NCI-H2227 treated with DMSO at 0.1 percent for 48 hours (cell line): ENCODE measurements at regions not wholly inside any gene's neighbourhood (a gene's known extent, or its start where the extent isn't known, plus 50 kb on each side); places are given as distances from the start of the nearest gene placed in this dataset.
"Not testable (repeated sequence)": the region's sequence is repeated elsewhere in the genome, so short reads cannot be mapped to it uniquely, and the experiment has no call there.

Experiments used
- DNase-seq: peaks from one replicate; lab custom pipeline; 2025; lab: John Stamatoyannopoulos, UW

DNA sequence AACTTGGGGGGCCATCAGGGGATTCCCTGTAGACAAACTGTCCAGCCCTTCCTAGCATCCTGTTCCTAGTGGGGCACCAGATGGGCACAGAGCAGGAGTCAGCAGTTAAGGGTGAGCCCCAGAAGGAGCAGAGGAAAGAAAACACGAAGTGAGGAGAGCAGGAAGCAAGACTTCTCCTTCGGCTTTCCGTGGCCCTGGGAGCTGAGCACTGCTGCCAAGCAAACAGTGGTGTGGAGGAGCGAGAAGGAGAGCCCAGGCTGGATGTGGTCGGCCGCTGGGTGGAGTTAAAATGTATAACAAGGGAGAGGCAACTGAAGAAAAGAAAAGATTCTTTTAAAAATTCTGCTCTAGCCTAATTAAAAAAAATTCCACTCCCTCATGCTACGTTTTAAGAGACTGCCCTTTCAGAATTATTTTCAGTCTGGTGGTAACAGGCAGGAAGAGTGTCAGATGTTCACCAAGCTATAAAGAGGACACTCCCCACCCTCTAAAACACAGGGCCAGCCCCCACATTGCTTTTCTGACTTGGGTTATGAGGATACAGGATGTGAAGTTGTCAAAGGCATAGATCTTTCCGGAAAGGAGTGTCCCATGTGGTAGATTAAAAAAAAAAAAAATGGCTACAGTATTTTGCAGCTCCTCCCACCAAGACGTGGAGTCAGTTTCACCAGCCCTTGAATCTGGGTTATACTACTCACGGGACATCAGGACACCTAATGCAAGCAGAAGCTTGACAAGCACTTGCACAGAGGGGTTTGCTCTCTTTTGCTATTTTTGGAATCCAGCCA is 74.9 kb upstream of the ZFHX3 start:
- no peak for DNase-seq

DNA sequence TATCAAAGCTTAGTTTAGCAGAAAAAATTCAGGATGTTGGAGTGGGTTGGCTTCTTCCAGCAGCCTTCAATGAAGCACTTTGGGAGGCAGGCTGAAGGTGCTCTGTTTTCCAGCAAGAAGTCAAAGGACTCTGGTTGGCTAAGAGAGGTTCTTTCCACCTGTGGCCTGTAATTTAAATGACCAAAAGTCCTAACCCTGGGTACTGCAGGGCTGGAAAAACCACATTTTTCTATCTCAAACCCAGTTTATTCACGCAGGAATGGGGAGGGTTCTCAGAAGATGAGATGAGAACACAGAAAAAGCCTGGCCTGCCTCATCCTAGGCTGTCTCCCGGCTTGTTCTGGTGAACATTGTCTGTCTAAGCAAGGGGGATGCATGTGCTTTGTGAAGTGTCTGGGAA is 68.6 kb upstream of the ZFHX3 start:
- DNase-seq = no peak

DNA sequence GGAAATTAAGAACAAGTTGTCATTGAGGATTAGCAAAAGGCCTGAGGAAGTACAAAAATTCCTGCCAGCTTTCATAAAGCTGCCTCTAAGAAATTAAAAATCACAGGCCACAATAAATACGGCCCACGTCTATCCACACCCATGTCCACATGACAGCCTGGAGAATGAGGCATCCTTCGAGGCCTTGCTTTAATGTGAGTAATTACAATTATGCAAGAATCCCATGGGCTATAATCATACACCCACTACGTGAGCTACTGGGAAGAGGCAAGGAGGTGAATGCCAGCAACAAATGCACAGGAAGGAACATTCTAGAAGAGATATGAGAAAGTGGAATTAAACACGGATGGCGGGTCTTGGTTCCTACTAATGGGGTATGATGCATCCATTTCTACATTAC is 65.4 kb upstream of the ZFHX3 start:
- DNase-seq = no peak

DNA sequence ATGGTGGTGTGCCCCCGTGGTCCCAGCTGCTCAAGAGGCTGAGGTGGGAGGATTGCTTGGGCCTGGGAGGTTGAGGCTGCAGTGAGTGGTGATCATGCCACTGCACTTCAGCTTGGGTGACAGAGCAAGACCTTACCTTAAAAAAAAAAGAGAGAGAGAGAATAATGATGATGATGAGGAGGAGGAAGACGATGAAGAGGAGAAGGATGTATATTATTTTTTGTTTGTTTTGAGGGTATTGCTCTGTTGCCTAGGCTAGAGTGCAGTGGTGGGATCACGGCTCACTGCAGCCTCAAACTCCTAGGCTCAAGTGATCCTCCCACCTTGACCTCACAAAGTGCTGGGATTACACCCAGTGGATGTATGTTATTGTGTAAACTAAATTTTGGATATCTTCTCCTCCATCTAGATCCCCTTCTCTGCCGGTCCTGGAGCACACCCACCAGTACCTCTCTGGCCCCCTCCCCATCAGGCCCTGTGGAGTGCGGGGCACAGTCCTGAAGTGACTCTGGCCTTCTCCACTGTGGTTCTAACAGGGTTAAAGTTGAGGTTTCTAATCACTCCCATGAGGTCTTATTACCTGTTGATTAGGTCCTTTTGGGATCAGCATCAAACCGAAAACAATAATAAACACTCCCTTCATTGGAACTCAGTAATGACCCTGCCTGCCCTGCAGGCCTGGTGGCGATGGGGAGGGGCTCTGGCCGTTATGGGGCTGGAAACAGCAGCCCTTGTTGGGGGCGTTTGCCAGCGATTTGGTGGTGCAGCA is 60.5 kb upstream of the ZFHX3 start:
- DNase-seq = no peak

DNA sequence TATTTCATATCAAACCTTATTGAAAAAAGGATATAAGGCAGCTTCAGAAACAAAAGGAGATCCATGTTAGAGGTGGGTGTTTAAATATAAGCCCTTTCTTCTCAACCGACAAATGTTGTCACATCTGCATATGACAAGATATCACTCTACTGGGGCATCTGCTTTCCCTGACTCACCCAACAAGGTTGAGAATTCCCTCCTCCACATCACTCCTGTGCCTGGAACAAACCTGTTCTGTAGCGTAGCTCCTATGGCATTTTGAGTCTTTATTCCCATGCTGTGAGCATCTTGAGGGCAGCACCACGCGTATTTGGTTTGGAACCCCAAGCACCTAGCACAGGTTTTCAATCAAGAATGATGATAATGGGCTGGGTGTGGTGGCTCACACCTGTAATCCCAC is 59.4 kb upstream of the ZFHX3 start:
- DNase-seq = no peak

DNA sequence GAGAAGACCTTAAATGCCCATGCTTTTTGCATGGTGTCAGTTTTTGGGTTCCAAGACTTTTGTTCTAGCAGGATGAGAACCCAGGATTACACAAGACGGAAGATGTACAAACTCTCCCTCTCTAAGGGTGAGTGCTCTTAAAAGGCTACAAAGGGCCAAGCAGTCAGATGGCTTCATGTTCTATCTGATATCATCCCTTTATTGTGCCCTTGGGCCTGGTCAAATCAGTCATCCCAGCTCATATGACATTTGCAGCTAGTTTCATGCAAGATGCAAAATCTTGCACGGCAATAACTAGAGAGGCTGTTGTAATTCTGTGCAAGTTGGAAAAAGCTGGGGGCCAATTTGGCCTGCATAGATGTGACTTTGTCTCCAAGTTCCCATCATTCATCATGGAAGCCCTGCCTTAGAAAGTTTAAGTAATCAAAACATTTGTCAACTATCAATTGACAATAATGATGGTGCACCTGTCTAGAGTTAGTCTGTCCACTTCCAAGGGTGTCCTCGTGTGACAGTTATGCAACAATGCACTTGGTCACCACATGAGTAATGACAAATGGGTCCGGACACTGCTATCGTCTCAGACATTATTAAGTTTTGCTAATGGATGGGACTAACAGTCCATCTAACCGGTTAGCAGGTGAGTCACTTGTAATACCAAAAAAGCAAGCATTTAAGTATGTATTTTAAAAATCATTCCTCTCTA is 58.6 kb upstream of the ZFHX3 start:
- no peak for DNase-seq

DNA sequence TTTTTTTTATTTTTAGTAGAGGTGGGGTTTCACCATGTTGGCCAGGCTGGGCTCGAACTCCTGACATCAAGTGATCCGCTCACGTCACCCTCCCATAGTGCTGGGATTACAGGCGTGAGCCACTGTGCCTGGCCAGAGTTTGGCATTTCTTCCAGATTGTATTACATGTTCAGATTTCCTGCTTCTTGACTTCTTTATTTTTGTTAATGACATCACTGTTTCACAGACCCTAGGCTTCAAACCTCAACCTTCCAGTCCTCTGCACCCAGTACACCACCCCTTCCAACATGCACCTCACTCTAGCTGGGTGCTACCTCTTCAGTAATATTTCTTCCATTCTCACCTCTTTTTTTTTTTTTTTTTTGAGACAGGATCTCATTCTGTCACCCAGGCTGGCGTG is 53.6 kb upstream of the ZFHX3 start:
- DNase-seq = no peak

DNA sequence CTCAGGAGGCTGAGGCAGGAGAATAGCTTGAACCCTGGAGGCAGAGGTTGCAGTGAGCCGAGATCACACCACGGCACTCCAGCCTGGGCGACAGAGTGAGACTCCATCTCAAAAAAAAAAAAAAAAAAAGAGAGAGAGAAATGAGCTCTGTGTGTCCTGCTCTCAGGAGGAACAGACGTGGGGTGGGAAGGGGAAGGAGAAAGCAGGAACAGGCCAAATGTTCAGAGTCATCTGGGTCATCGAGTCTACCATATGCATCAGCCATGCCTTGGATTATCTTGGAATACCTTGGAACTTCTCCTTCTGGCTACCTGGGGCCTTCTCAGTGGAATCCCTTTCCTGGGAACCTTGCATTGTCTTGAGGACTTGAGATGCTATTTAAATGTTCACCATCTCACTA is 51.7 kb upstream of the ZFHX3 start:
- not testable (repeated sequence) for DNase-seq
